ENCODE measurements at regions not wholly inside any gene's neighbourhood (a gene's known extent, or its start where the extent isn't known, plus 50 kb on each side); places are given as distances from the start of the nearest gene placed in this dataset.
"Not testable (repeated sequence)": the region's sequence is repeated elsewhere in the genome, so short reads cannot be mapped to it uniquely, and the experiment has no call there.

- Histone ChIP-seq H3K9me3 (ENCODE audit: control insufficient read depth, insufficient read depth, low read length) (no peaks in the 10 kb centered on the region; the same call in 1 of the 2 replicates), H3K9ac (ENCODE audit: low read depth, low read length) (no peak overlapping the region), H3K4me1 (ENCODE audit: insufficient read depth, low read length) (peaks cover 18% of the 10 kb centered on the region), H3K36me3 (ENCODE audit: insufficient read depth, low read length) (no peaks in the 10 kb centered on the region)
These were observed 853.0 kb downstream of the NCAM2 start for GRCh38 chr21:21851205-21851604.

GRCh38 chr21:21851657-21852056, 853.4 kb downstream of the NCAM2 start:
- Histone ChIP-seq H3K9ac (ENCODE audit: low read depth, low read length) (no peak overlapping the region), H3K36me3 (ENCODE audit: insufficient read depth, low read length) (no peaks in the 10 kb centered on the region), H3K4me1 (ENCODE audit: insufficient read depth, low read length) (peaks cover 18% of the 10 kb centered on the region), H3K9me3 (ENCODE audit: control insufficient read depth, insufficient read depth, low read length) (no peaks in the 10 kb centered on the region; the same call in 1 of the 2 replicates)

GRCh38 chr21:21858502-21859334, 860.5 kb downstream of the NCAM2 start:
- H3K36me3 ChIP-seq (ENCODE audit: insufficient read depth, low read length), result no peaks in the 10 kb centered on the region
- H3K9me3 ChIP-seq (ENCODE audit: control insufficient read depth, insufficient read depth, low read length), result no peaks in the 10 kb centered on the region; the same call in 1 of the 2 replicates
- H3K9ac ChIP-seq (ENCODE audit: low read depth, low read length), result no peak overlapping the region
- no peaks in the 10 kb centered on the region for H3K4me1 ChIP-seq (ENCODE audit: insufficient read depth, low read length)

DNA sequence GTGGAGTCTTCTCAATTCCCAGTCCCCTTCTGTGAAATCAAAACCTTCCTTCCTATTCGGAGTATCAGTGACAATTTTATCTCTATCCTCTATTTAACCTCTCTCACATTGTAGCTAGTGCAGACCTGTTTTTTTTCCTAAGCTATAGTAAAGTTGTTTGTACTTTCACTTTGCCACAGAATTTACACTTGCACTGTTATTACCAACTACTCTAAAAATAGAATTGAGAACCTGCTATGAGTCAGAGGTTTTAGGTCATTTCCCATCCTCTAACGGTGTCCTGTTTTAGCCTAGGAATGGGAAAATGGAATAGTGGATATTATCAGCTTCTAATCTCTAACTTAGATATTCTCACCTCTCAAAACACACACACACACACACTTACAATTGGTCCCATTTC, 862.7 kb downstream of the NCAM2 start:
- Histone ChIP-seq H3K9ac (ENCODE audit: low read depth, low read length) (no peak overlapping the region), H3K9me3 (ENCODE audit: control insufficient read depth, insufficient read depth, low read length) (no peaks in the 10 kb centered on the region), H3K36me3 (ENCODE audit: insufficient read depth, low read length) (no peaks in the 10 kb centered on the region)

GRCh38 chr21:21864321-21864840, 866.2 kb downstream of the NCAM2 start:
- Histone ChIP-seq H3K36me3 (ENCODE audit: insufficient read depth, low read length) (no peaks in the 10 kb centered on the region), H3K9ac (ENCODE audit: low read depth, low read length) (no peak overlapping the region), H3K9me3 (ENCODE audit: control insufficient read depth, insufficient read depth, low read length) (no peaks in the 10 kb centered on the region), H3K4me1 (ENCODE audit: insufficient read depth, low read length) (no peaks in the 10 kb centered on the region)

More for the DNA sequence above, 862.7 kb downstream of the NCAM2 start:
- no peaks in the 10 kb centered on the region for H3K4me1 ChIP-seq (ENCODE audit: insufficient read depth, low read length)

DNA sequence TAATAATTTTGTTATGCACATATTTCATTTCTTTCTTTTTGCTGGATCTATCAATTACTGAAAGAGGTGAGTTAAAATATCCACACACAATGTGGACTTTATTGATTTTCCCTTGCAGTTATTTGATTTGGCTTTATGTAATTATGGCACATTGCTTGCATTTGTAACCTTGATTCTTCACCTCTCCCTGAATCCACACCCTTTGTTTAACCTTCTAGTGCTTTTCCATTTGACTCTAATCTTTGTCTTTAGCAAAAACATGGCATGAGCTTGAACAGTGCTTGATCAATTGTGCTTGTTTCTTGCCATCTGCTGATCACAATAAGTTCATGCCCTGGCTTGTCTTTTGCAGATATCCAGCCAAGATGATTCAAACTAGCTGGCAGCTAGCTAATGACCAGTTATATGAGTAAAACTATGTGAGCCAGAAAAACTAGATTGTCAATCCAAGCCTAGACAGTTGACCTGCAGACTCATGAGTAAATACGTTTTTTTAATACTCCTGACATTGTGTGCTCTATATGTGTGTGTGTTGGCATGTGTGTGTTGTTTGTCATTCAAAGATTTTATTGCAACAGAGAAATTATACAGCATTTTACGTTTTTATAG, 899.2 kb downstream of the NCAM2 start:
- no peaks in the 10 kb centered on the region for H3K36me3 ChIP-seq (ENCODE audit: insufficient read depth, low read length)
- no peaks in the 10 kb centered on the region for H3K9me3 ChIP-seq (ENCODE audit: control insufficient read depth, insufficient read depth, low read length)
- no peaks in the 10 kb centered on the region for H3K4me1 ChIP-seq (ENCODE audit: insufficient read depth, low read length)
- H3K9ac ChIP-seq (ENCODE audit: low read depth, low read length), result no peak overlapping the region

GRCh38 chr21:21898801-21899200, 900.6 kb downstream of the NCAM2 start:
- H3K36me3 ChIP-seq (ENCODE audit: insufficient read depth, low read length), result no peaks in the 10 kb centered on the region
- no peaks in the 10 kb centered on the region for H3K4me1 ChIP-seq (ENCODE audit: insufficient read depth, low read length)
- H3K9me3 ChIP-seq (ENCODE audit: control insufficient read depth, insufficient read depth, low read length), result no peaks in the 10 kb centered on the region
- H3K9ac ChIP-seq (ENCODE audit: low read depth, low read length), result no peak overlapping the region

DNA sequence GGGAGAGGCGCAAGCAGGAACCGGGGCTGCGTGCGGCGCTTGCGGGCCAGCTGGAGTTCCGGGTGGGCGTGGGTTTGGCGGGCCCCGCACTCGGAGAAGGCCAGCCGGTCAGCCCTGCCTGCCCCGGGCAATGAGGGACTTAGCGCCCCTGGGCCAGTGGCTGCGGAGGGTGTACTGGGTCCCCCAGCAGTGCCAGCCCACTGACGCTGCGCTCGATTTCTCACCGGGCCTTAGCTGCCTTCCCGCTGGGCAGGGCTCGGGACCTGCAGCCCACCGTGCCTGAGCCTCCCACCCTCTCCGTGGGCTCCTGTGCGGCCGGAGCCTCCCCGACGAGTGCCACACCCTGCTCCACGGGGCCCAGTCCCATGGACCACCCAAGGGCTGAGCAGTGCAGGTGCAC, 904.2 kb downstream of the NCAM2 start:
- H3K9ac ChIP-seq (ENCODE audit: low read depth, low read length); H3K36me3 ChIP-seq (ENCODE audit: insufficient read depth, low read length); H3K4me1 ChIP-seq (ENCODE audit: insufficient read depth, low read length); H3K9me3 ChIP-seq (ENCODE audit: control insufficient read depth, insufficient read depth, low read length): not testable (repeated sequence)

DNA sequence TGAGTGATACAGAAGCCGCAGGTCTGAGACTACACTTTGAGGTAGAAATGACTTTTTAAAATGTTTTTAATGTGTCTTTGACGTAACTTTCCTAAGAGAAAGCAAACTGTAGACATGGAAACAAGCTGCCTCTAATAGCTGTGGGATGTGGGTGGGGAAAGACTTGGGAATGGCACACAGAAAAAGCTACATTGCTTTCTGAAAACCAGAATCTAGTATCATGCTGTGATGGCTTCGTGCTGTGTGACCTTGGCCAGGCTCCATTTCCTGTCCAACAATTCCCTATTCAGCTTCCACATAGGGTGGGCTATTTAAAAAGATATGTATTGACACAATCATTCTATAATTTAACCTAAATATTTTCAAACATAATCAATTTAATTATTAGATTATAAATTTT, 909.1 kb downstream of the NCAM2 start:
- H3K4me1 ChIP-seq (ENCODE audit: insufficient read depth, low read length), result no peaks in the 10 kb centered on the region
- H3K9me3 ChIP-seq (ENCODE audit: control insufficient read depth, insufficient read depth, low read length), result 0 out of 2 replicates have a peak, but pooled peaks cover 2% of the 10 kb centered on the region

DNA sequence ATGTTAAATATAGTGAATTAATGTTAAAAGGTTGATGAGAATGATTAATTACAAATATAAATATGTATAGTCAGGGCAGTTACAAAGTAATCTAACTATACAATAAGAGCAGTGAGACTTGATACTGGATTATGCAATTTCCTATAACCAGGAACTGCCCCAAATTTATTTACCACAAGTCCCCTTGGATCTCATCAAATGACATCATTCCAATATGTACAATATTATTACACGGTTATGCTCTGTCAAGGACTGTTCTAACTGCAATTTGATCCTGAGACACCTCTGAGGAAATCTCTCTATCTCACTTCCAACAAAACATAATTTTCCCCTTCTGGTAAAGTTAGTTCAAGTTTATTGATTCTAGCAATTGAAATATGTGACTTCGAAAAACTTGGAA, 917.6 kb downstream of the NCAM2 start:
- Histone ChIP-seq H3K9me3 (ENCODE audit: control insufficient read depth, insufficient read depth, low read length) (no peaks in the 10 kb centered on the region), H3K9ac (ENCODE audit: low read depth, low read length) (no peak overlapping the region)

More for the DNA sequence above, 909.1 kb downstream of the NCAM2 start:
- no peaks in the 10 kb centered on the region for H3K36me3 ChIP-seq (ENCODE audit: insufficient read depth, low read length)
- no peak overlapping the region for H3K9ac ChIP-seq (ENCODE audit: low read depth, low read length)

GRCh38 chr21:21921410-21922232, 923.4 kb downstream of the NCAM2 start:
- Histone ChIP-seq H3K9ac (ENCODE audit: low read depth, low read length) (no peak overlapping the region), H3K9me3 (ENCODE audit: control insufficient read depth, insufficient read depth, low read length) (no peaks in the 10 kb centered on the region), H3K4me1 (ENCODE audit: insufficient read depth, low read length) (no peaks in the 10 kb centered on the region), H3K36me3 (ENCODE audit: insufficient read depth, low read length) (no peaks in the 10 kb centered on the region)

More for the DNA sequence above, 917.6 kb downstream of the NCAM2 start:
- Histone ChIP-seq H3K36me3 (ENCODE audit: insufficient read depth, low read length) (no peaks in the 10 kb centered on the region), H3K4me1 (ENCODE audit: insufficient read depth, low read length) (no peaks in the 10 kb centered on the region)

DNA sequence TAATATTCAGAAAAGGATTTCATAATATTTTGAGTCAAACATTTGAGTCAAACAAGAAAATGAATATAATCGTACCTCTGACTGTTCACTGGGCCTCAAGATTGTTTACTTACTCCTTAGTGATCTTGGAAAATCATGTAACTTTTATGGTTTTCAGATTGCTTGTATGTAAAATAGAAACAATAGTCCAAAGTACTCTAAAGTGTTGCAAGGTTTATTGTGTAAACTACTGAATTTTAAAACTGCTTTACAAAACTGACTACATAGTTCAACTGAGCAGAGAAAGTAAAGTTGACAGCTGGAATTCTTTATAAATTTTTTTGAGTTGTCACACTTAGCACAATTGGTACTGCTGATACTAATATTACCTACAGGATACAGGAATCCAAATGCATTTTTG, 931.0 kb downstream of the NCAM2 start:
- Histone ChIP-seq H3K9me3 (ENCODE audit: control insufficient read depth, insufficient read depth, low read length) (no peaks in the 10 kb centered on the region), H3K36me3 (ENCODE audit: insufficient read depth, low read length) (no peaks in the 10 kb centered on the region)

DNA sequence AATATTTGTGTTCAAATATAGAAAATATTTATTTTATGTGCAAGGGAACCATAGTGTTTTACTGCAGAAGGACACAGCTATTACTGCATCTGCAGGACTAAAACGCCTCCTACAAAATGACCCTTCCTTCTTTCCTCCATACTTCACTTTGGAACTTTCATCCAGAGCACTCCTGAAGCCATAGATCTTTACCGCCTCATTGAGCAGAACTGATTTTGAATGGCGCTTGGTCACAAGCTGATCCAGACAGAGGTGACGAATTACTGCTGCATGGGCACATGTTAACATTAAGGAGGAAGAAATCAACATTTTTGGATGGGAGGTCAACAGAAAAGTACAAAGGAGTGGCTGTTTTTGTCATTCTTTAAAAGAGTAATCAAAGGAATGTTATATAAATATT, 931.6 kb downstream of the NCAM2 start:
- Histone ChIP-seq H3K4me1 (ENCODE audit: insufficient read depth, low read length) (peaks cover 7% of the 10 kb centered on the region; the same call in 1 of the 2 replicates), H3K9me3 (ENCODE audit: control insufficient read depth, insufficient read depth, low read length) (no peaks in the 10 kb centered on the region), H3K36me3 (ENCODE audit: insufficient read depth, low read length) (no peaks in the 10 kb centered on the region), H3K9ac (ENCODE audit: low read depth, low read length) (no peak overlapping the region)

More for the DNA sequence above, 931.0 kb downstream of the NCAM2 start:
- Histone ChIP-seq H3K4me1 (ENCODE audit: insufficient read depth, low read length) (peaks cover 7% of the 10 kb centered on the region; the same call in 1 of the 2 replicates), H3K9ac (ENCODE audit: low read depth, low read length) (no peak overlapping the region)

- H3K9me3 ChIP-seq (ENCODE audit: control insufficient read depth, insufficient read depth, low read length), result no peaks in the 10 kb centered on the region
- no peaks in the 10 kb centered on the region for H3K36me3 ChIP-seq (ENCODE audit: insufficient read depth, low read length)
- no peaks in the 10 kb centered on the region for H3K4me1 ChIP-seq (ENCODE audit: insufficient read depth, low read length)
- no peak overlapping the region for H3K9ac ChIP-seq (ENCODE audit: low read depth, low read length)
These were observed 954.4 kb downstream of the NCAM2 start for GRCh38 chr21:21952566-21952965.

All from ES-I3 (cell line).